ENCODE measurements at regions not wholly inside any gene's neighbourhood (a gene's known extent, or its start where the extent isn't known, plus 50 kb on each side); places are given as distances from the start of the nearest gene placed in this dataset.
"Not testable (repeated sequence)": the region's sequence is repeated elsewhere in the genome, so short reads cannot be mapped to it uniquely, and the experiment has no call there.

DNA sequence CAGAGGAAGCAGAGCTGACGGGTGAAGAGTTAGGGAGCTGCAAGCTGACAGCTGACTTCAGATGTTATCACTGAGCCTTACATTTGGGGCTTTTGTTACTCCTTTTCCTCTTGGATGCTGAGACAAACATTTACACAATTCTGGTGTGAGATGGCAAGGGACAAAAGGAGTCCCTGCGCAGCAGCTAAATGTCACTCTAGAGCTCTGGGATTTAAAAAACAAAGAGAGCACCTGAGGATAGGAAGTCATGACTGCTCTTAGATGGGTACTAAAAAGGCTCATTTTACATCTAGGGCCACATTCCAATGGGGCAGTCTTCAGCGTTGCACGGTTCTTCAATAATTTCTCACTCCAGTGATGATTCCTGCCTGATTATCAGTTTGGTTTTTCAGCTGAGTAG is 204.5 kb downstream of the RAB38 start:
- DNase-seq: no peak

DNA sequence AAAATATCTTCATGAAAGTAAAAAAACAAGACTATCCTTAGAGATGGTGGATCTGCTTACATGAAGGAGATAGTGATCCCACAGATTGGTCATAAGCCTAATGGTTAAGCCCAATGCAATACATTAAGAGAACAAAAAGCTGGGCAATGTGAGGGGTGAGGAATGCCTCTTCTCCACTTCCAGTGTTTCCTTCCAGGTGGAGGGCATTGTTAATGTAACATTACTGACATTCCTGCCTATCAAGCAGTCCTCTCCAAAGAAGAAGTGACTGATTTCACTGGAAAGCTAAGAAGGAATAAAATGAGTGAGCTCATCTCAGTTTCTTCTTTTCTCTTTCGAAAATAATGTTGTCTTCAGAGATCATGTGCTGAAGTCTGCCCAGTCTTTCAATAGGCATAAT is 207.8 kb downstream of the RAB38 start:
- no peak for DNase-seq

DNA sequence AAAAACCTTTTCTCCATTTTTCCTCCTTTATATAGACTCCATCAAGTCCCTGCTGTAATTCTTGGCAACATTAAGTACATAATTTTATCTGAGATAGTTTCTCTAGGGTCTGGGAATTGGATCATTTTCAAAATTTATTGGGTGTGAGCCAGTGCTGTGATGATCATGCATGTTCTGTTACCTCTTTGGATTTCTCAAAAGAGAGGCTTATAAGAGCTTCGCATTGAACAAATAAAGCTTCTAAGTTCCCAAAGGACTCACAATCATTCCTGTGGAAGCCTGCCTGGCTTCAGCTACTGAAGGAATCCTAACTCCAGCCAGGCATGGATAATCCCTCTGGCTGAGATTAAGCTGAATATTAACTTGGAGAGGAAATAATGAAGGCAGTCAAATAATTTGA is 208.5 kb downstream of the RAB38 start:
- DNase-seq: no peak

DNA sequence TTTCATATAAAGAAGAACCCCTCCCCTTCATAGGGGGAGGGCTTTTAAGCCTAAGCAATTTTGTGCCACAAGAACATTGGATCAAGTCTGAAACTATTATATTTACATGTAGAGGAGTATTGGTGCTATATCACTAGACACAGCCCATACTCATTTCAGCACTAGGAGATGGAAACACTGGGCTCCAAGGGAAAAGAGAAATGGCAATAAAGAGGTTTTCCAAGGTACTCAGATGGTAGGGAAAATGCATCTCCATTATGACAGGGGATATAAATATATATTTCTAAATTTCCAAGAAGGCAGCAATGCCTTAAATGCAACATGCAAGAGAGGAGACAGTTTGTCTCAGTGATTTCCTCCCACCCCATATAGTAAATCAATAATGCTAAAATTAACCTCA is 209.0 kb downstream of the RAB38 start:
- DNase-seq: no peak

DNA sequence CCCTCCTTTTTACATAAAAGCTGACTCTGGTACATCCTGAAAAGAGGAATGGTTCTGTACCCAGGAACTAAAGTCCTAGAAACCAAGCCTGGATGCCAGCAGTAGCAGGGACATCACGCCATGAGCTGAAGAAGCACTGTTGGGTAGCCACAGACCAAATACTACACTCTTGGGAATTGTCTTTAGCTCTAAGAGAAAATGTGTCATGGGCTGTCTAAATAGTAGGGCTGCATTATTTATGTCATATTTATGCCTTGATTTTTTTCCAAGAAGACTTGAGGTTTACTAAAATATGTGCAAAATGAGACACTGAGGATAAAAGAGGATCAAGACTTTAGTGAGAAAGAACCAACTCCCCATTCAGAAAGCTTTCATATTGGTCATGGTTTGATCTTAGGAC is 213.6 kb downstream of the RAB38 start:
- DNase-seq: no peak

DNA sequence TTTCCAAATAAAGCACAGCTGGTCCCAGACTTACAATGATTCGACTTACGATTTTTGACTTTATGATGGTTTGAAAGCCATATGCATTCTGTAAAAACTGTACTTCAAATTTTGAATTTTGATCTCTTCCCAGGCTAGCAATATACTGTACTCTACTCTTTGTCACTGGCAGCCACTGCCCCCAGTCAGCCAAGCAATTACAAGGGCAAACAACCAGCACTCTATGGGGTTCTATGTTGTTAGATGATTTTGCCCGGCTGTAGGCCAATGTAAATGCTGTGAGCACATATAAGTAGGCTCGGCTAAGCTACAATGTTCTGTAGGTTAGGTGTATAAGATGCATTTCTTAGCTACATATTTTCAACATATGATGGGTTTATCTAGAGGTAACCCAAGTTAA is 217.3 kb downstream of the RAB38 start:
- DNase-seq: no peak

DNA sequence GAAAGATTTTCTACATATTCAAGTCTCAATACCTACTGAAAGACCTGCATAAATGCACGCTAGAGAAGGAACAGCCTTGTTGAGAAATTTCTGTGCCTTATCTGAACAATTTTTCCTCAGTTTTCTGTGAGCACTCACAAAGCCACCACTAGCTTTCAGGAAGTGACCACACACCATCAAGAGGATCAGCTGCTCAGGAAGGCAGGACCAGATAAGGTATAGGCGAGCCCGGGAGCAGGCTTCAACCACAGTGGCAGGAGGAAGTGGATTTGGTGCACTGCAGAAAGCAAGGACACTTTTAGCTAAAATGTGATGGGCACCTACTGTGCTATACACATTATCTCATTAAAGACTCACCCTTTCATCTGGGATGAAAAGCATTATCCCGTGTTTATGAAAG is 220.8 kb downstream of the RAB38 start:
- no peak for DNase-seq

DNA sequence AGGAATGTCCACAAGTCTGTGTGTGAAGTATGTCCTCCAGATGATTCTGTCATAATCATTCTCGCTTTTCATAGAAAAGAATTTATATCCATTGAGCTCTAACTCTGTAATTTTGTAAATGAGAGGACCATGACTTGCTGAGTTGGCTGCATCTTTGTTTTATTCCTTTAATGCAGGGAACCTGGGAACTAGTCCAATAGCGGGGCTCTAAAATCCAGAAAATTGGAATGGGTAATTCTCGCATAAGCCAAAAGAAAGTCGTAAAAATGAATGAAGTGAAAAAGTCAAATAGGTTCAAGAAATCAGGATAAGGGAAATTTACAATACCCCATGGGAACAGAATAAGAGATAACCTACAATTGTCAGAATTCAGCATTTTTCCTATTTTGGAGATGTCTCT is 232.5 kb downstream of the RAB38 start:
- DNase-seq: no peak

DNA sequence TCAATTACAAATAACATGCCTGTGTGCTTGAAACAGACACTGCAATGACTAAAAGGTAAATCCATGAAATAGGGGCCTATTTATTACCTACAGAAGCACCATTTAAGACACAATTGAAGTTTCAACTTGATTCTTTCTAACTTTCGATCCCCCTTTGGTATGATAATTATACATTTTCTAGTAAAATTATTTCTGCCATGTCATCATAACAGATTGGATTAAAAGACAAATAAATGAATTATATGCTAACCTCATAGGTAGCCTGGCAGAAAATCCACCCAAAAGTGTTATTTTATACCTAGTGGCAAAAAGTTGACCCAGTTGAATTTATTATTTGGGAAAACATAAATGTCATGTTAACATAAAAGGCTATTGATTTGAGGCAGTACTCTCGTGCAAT is 241.1 kb downstream of the RAB38 start:
- DNase-seq: no peak

DNA sequence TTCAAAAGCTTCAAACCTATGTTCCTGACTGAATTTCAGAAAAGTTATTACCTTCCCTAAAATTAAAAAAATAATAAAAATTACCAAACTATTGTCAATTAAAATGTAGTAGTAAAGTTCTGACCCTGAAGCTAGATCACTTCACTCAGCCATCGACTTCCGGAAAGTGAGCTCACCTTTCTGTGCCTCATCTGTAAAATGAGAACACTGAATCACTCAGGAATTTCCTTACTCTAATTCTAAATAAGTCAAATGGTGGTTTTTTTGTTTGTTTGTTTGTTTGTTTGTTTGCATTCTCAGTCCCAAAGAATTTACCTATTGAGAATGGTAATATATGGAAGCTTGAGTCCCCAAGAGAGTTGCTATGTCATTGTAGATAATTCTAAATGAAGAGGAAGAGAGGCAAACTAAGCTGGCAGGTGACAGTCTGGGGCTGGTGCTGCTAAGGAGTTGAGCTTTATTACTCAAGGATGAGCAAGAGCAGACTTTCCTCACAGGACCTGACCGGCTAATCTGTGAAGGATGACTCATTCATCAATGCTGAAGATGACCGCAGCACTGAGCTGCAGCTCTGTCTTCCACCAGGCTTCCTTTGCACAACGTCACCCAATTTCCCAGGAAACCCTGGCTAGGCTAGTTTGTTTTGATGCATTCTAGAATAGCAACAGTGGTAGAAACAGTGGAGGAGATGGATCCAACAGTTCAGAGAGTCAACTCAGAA is 248.8 kb downstream of the RAB38 start:
- DNase-seq: no peak

DNA sequence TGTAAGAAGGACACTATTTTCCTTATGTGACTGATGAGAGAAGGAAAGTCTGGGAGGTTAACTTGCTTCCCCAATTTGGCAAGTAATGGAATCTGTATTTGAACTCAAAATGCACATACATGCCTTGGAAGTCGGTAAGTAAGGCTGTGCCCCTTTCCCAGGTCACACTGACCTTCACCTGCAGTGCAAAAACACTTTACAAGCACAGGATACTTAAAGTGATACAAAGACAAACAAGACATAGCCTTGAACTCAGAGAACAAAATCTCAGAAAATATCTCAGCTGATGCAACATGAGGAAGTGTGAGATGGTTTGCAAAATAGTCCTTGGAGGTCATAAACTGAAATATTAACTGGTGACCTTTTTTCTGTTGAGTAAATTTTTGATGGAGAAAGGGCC is 251.1 kb downstream of the RAB38 start:
- DNase-seq: no peak

DNA sequence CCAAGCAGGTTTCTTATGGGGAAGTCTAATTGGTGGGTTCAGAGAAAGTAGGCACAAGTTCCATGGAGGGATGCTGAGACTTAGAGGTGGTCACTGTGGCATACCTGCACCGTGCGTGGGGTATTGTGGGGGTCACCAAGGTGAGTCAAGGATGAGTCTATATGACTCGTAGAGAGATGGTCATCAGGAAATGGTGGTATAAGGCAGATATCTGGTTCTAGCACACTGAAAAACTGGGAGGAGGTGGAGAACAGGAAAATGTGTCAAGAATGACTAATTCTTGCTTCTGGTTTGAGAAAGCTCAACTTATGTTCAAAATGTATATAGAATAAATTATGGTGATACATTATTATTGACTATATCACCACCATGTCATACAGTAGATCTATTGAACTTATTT is 258.1 kb downstream of the RAB38 start:
- no peak for DNase-seq

DNA sequence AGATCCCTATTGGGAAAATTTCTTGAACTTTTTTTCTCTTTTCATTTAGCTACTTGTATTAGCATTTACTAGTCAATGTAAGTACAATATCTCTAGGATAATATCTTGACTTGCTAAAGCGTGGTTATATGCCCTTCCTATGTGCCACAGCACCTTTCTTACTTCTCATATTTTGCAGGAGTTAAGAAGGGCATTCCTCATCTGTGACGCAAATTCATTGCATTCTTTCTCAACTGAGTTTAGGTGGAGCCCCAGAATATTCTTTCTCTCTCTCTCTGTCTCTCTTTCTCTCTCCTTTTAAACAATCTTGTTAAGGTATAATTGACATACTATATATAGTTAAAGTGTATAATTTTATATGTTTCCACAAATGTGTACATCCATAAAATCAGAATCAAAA is 266.1 kb downstream of the RAB38 start:
- DNase-seq: no peak

DNA sequence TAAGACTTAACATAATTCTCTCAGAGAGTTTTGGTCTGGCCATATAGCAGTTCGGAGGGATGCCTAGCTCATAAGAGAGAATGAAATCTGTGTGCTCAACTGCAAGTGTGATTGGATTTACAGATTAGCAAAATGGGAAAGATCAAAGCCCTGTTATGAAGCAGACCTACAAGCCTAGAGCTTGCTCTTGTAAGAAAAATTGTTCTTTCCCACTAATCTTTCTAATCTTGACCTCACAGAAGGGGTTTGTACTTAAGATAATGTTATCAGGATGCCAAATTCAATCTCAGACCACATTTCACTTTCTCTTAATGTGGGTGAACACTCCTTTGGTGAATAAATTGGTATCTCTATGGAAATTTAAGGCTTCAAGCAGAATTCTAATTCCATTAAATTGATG is 267.2 kb downstream of the RAB38 start:
- no peak for DNase-seq

DNA sequence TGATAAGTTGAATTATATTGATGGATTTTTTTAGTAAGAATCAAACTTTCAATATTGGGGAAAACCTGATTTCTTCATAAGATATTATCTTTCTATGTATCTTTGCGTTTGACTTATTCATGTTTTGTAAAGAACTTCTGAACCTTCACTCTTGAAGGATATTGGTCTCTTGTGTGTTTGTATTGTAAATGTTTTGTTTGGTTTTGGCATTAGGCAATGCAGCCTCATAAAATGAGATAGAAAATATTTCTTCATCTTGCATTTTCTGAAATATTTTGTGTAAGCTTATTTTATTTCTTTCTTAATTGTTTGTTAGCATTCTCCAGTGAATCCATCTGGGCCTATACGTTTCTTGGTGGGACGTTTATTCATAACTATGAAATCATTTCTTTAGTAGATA is 271.9 kb downstream of the RAB38 start:
- DNase-seq: no peak

DNA sequence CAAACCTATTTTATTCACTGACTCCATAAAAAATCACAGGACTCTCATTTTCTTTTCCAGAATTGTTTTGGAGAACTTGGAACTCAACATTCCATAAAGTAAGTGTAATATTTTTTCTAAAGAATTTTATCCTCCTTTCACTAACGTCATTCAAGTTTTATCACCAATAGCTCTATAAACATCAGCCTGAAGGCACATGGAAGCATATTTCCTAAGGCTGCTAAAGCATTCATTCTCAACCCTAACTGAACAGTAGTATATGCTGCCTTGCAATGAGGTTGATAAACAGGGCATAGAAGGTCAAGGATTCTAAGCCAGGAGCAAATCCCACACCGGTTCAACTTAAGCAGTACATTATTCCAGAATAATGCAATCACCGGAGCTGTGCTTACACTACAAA is 273.9 kb downstream of the RAB38 start:
- no peak for DNase-seq

DNA sequence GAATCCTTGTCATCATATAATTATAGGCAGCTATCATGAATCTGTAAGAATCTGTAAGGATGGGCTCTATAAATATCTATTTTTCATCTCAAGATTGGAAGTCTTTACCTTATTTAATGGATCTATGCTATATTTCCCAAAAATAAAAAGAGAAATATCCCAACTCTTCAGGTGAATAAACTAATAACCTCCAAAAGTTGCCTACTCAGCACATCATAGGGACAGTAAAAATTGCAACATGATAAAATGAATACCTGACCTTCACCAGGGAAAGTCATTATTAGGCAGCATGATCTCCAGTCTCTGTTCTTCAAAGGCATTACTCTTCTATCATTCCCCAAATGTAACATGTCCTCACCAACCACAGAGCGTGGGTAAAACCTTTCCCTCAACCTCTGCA is 277.3 kb downstream of the RAB38 start:
- no peak for DNase-seq

DNA sequence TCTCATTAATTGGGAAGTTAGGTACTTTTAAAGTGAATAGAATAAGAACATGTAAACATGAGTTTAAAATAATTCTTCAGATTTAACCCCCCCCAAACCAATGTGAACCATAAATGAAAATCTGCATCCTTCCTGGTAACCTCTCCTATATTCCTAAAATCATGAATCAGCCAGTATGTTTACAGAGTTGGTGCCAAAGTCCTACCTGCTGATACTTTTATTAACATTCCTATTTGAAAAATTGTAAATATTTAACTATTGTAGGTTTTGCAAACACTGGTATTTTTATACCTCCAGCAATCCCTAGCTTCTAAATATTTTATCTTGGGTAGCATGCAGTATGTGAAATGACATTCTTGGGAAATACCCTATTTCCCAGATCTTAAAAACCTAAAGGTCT is 278.2 kb downstream of the RAB38 start:
- DNase-seq: no peak

DNA sequence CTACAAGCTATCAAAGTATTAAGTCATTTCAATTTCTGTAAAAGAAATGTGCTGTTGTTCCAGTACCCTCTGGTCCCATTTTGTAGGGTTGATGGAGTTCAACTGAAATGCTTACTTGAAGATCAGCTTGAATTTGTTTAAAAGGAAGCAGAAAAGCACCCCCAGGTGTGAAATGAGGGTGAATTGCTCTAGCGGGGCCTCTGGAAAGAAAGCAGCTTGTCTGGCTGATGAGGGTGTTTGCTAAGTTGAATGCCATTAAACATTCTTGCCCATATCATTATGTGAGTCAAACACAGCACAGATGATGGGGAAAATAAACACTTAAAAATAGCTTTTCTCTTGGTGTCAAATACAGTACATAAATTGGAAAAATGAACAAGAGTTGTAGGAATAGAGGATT is 280.3 kb downstream of the RAB38 start:
- no peak for DNase-seq

DNA sequence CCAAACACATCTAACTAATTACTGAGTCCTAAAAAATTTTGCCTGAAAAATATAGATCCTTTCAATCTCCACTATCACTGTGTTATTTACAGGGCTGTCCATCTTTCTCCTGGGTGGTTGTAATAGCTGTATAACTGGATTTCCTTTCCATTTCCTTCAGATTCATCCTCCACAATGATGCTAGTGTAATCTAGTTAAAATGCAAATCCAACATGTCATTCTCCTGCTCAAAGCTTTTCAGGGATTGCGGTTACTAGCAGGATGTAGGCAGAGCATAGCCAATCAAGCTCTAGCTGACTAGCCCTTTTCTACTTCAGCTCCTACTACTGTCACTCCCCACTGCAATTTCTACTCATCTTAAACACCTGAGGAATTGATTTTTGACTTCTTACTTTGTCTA is 283.0 kb downstream of the RAB38 start:
- DNase-seq: no peak

DNA sequence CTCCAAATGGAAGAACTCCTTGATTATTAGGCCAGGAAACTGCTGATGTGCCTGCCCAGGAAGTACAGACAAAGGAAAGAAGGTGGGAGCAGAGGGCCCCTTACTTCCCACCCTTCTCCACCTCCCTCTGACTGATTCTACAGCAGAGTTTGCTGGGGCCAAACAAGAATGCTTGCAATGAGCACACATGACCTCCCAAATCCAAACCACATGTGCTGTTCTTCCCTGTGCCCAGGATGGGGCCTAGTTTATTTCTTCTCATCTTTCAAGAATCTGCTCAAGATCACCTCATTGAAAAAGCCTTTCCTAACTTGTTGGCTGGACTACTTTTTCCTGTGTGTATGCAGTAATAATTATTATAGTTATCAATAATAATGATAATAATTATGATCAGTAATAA is 286.1 kb downstream of the RAB38 start:
- no peak for DNase-seq

DNA sequence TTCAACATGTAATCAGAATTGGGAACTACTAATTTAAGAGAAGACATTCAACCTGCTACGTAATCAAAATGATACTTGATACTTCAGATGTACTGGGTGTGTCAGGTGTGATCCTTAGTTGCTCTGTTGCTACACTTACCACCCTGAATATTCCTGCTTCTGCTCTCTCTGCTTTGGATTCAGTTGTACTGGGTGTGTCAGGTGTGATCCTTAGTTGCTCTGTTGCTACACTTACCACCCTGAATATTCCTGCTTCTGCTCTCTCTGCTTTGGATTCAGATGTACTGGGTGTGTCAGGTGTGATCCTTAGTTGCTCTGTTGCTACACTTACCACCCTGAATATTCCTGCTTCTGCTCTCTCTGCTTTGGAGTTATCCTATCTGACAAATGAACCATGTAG is 290.2 kb downstream of the RAB38 start:
- DNase-seq: not testable (repeated sequence)

DNA sequence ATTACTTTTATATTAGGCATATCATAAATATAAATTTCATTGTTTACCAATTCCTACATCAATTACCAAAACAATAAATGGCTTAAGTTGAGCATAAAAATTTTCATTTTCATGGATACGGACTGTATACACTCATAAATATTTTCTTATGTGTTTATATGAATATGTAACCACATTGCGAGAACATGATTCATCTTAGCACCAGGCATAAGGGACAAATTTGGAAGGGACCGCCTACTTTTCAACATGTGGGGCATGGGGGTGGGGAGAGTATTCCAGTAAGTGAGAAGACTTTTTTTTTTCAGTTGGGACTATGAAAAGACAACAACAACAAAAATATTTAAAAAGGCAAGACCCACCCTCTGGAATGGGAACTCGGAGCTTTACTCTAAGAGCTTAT is 296.1 kb downstream of the RAB38 start:
- DNase-seq: no peak

DNA sequence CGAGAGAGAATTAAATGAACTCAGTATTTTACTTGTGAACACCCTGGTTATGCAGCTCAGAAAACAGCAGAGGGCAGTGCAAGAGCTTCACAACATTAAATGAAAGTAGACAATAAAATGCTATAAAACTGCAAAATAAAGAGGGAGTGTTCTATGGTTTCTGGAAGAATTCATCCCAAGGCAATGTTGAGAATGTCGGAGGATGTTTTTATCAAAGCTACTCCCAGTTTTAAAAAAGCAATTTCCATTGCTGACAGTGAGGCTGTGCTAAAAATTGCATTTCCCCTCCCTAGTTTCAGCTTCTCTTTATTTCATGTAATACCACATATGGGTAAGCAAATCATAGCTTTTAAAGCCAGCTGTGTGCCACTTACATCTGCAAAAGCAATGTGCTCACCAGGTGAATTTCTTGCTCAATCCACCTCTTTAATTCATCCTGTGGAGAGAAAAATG is 296.8 kb downstream of the RAB38 start:
- no peak for DNase-seq

DNA sequence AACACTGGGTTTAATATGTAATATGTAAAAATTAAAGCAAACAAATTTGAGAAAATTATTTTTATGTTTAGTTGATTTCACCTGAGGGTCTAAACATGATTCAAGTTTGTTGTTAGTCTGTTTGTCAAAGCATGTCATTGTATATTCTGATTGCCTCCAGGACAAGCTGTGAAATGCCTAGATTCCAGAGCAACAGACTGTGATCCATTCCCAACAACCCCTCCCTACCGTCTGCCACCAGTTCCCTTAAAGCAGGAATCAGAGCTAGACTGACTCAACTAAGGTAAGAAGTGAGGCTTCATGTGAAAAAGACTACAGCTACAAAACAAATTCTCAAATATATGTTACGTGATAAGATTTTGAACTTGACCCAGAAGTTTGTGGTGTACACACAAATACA is 304.2 kb downstream of the RAB38 start:
- DNase-seq: no peak

DNA sequence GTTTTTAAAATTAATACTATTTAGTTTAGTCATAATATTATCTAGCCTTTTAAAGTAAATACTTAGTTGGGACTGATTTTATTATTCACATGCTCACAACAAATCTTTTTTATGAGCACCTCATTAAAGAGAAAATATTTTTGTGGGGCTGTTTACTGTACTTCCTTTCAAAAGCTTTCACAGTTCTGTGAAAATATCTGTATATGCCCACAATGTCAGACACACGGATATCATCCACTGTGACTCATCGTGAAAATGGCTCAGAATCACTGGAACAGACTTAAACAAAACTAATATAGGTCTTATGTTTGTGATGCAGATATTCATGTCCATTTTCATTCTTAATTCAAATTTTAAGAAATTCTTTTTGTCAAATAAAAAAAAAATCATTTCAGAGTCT is 305.2 kb downstream of the RAB38 start:
- DNase-seq: no peak

Data from activated T-cell treated with anti-CD3 and anti-CD28 coated beads, Interleukin-2, amount 50 U/mL, for 1 hour (primary cell).